ENCODE measurements at regions not wholly inside any gene's neighbourhood (a gene's known extent, or its start where the extent isn't known, plus 50 kb on each side); places are given as distances from the start of the nearest gene placed in this dataset.

GRCh38 chr16:66152181-66152580 lies 214.3 kb upstream of the CDH5 start:
- TF ChIP-seq CTCF (conservative IDR thresholded peaks at IDR 0.05; ENCODE audit: low read length) (no peak), EZH2phosphoT487 (IDR thresholded peaks at IDR 0.05; ENCODE audit: borderline replicate concordance, low read depth, low read length) (no peak)
